Loucy (cell line): ENCODE measurements at regions not wholly inside any gene's neighbourhood (a gene's known extent, or its start where the extent isn't known, plus 50 kb on each side); places are given as distances from the start of the nearest gene placed in this dataset.

Experiments used
- CTCF ChIP-seq: fragments of 200-600 bp; sonication (generic); conservative IDR thresholded peaks from 2 replicates; pipeline ENCODE4 v1.5.1; 2014; ENCODE audit warnings: mild to moderate bottlenecking, antibody characterized with exemption, low read length
- EZH2phosphoT487 ChIP-seq: fragments of 200-600 bp; IDR thresholded peaks from 2 replicates; pipeline ENCODE4 v1.6.1; 2018; ENCODE audit warnings: antibody characterized with exemption, mild to moderate bottlenecking, moderate library complexity, borderline replicate concordance

GRCh38 chr1:234713859-234714258 is 103.9 kb upstream of the IRF2BP2 start:
- TF ChIP-seq CTCF (no peak), EZH2phosphoT487 (no peak)
